B cell (primary cell): ENCODE measurements at regions not wholly inside any gene's neighbourhood (a gene's known extent, or its start where the extent isn't known, plus 50 kb on each side); places are given as distances from the start of the nearest gene placed in this dataset.

Experiments
- ATAC-seq: fragments of 200-7000 bp; cut with Tn5 transposase; one replicate; pipeline ENCODE4 v1.10.0; 2021; ENCODE audit warnings: low read depth, mild to moderate bottlenecking, moderate number of reproducible peaks, moderate library complexity
- CTCF ChIA-PET: fragments of 350-600 bp; sonication (Branson Sonifier 250); formaldehyde crosslinking; loops from one replicate; lab custom pipeline; 2021; ENCODE audit warnings: antibody characterized with exemption, inconsistent platforms; lab: Charles Lee
- POLR2A ChIA-PET: fragments of 350-600 bp; sonication (Branson Sonifier 250); formaldehyde crosslinking; loops from one replicate; lab custom pipeline; 2021; ENCODE audit warnings: antibody characterized with exemption; lab: Charles Lee
- DNase-seq: peaks from one replicate; pipeline ENCODE4 v3.0.0; 2013
- H2AFZ ChIP-seq: 2 replicates; pipeline ENCODE4 v1.6.1; 2012; ENCODE audit warnings: mild to moderate bottlenecking, low read depth, low read length; ENCODE audit not compliant: insufficient read depth, poor library complexity, severe bottlenecking
- H3K27ac ChIP-seq, 2 donors: 1 replicate in 1 of 2; 2 replicates in 1 of 2; pipeline ENCODE4 v1.5.1; 2012 to 2013; ENCODE audit warnings: low read length in 2 of 2, mild to moderate bottlenecking in 2 of 2, moderate library complexity in 1 of 2
- H3K27me3 ChIP-seq, 4 experiments: fragments of 200-600 bp in 1 of 4; sonication (generic) in 1 of 4; replicated peaks in 1 of 4; 1 replicate in 2 of 4; 2 replicates in 2 of 4; pipeline versions ENCODE4 v1.6.1 to v1.7.0; 2013 to 2016; ENCODE audit warnings: low read length in 3 of 4, mild to moderate bottlenecking in 2 of 4, mixed read lengths in 1 of 4, moderate library complexity in 1 of 4; ENCODE audit not compliant: insufficient read depth in 4 of 4, control insufficient read depth in 3 of 4; ENCODE audit errors: control extremely low read depth in 1 of 4
- H3K36me3 ChIP-seq, 2 experiments: replicated peaks in 1 of 2; 1 replicate in 1 of 2; 2 replicates in 1 of 2; pipeline versions ENCODE4 v1.6.1 to v1.7.1; 2013; ENCODE audit warnings: low read length in 1 of 2; ENCODE audit not compliant: insufficient read depth in 2 of 2, control insufficient read depth in 1 of 2; ENCODE audit errors: control extremely low read depth in 1 of 2, extremely low read depth in 1 of 2
- H3K4me1 ChIP-seq, 2 donors: fragments of 200-600 bp in 1 of 2; sonication (generic) in 1 of 2; 1 replicate in 1 of 2; 2 replicates in 1 of 2; pipeline versions ENCODE4 v1.5.1 to v1.6.1; 2013 to 2017; ENCODE audit warnings: low read length in 2 of 2; ENCODE audit not compliant: control insufficient read depth in 2 of 2, insufficient read depth in 2 of 2
- H3K4me2 ChIP-seq: replicated peaks from 2 replicates; pipeline ENCODE3; 2012; ENCODE audit warnings: mild to moderate bottlenecking, low read depth, low read length; ENCODE audit not compliant: poor library complexity, severe bottlenecking
- H3K4me3 ChIP-seq, 5 experiments: fragments of 200-600 bp in 1 of 5; sonication (generic) in 1 of 5; 1 replicate in 3 of 5; 2 replicates in 2 of 5; pipeline versions ENCODE4 v1.5.1 to v1.7.0; 2011 to 2016; ENCODE audit warnings: low read length in 4 of 5, mild to moderate bottlenecking in 4 of 5, low read depth in 2 of 5, control low read depth in 1 of 5, moderate library complexity in 1 of 5; ENCODE audit not compliant: insufficient read depth in 1 of 5; ENCODE audit errors: control extremely low read depth in 1 of 5, extremely low read depth in 1 of 5
- H3K79me2 ChIP-seq: fragments of 200-600 bp; sonication (generic); one replicate; pipeline ENCODE4 v1.6.0; 2016; ENCODE audit warnings: low read length; ENCODE audit not compliant: control insufficient read depth, insufficient read depth
- H3K9ac ChIP-seq: fragments of 200-600 bp; sonication (generic); 2 replicates; pipeline ENCODE4 v1.6.1; 2017; ENCODE audit warnings: mild to moderate bottlenecking, low read length, moderate library complexity
- H3K9me3 ChIP-seq, 3 donors: one replicate each; pipeline versions ENCODE4 v1.6.1 to v1.7.1; 2013; ENCODE audit warnings: low read length in 2 of 3; ENCODE audit not compliant: control insufficient read depth in 2 of 3, insufficient read depth in 1 of 3; ENCODE audit errors: control extremely low read depth in 1 of 3
- H4K20me1 ChIP-seq: 2 replicates; pipeline ENCODE4 v1.6.0; 2012; ENCODE audit warnings: mild to moderate bottlenecking, low read length; ENCODE audit not compliant: insufficient read depth, control insufficient read depth, poor library complexity, severe bottlenecking
- H3K27ac Mint-ChIP-seq: one replicate; pipeline ENCODE4 v1.8.0; 2021; ENCODE audit warnings: mixed read lengths
- H3K27me3 Mint-ChIP-seq: one replicate; pipeline ENCODE4 v1.8.0; 2021; ENCODE audit warnings: mixed read lengths
- H3K4me1 Mint-ChIP-seq: one replicate; pipeline ENCODE4 v1.8.0; 2021; ENCODE audit warnings: mixed read lengths
- H3K4me3 Mint-ChIP-seq: one replicate; pipeline ENCODE4 v1.8.0; 2021; ENCODE audit warnings: mixed read lengths
- H3K9me3 Mint-ChIP-seq: one replicate; pipeline ENCODE4 v1.8.0; 2022; ENCODE audit warnings: mixed read lengths; ENCODE audit not compliant: insufficient read depth
- EZH2 ChIP-seq: IDR thresholded peaks from 2 replicates; pipeline ENCODE4 v1.6.1; 2012; ENCODE audit warnings: borderline replicate concordance, low read depth, mild to moderate bottlenecking, moderate library complexity, low read length; ENCODE audit not compliant: insufficient read depth, poor library complexity, severe bottlenecking
- WGBS: methylation state at CpG from one replicate; pipeline ENCODE4 v1.1.5; 2013; ENCODE audit warnings: missing lambda C conversion rate; ENCODE audit not compliant: insufficient coverage; 5-methylcytosine and 5-hydroxymethylcytosine counted together
- intact Hi-C: fragments of 100-400 bp; cut with micrococcal nuclease; formaldehyde crosslinking; loops from one replicate; pipeline ENCODE4 v1.10.0; 2022
- TF ChIP-seq, protein P1 (sequence below): fragments of 200-600 bp; IDR thresholded peaks from one replicate; pipeline ENCODE4 v1.8.0; 2022; ENCODE audit warnings: antibody characterized with exemption, mild to moderate bottlenecking

DNA sequence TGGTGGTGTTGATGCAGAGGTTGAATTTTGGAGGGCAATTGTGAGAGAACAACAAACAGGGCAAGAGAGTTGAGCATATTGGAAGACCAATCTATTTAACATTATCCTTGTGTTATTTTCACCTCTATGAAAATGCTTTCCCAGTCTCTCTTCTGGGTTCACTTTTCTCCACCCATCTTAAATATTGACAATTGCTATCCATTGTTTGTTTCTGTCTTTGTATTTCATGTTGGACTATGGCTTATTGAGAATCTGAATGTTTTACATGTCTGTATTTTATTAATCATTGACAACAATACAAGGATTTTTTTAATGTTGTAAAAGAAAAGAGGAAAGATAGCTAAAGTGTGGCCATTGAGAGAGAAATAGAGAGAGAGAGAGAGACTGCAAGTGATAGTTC is 1121.5 kb downstream of the BRINP3 start:
- no peak overlapping the region for H3K27ac Mint-ChIP-seq
- H3K4me1 ChIP-seq = no peaks in the 10 kb centered on the region
- H3K27me3 ChIP-seq = no peaks in the 10 kb centered on the region
- ChIA-PET POLR2A (no interaction called here), CTCF (no interaction called here)
- no peaks in the 10 kb centered on the region for H3K9me3 ChIP-seq
- no peak for ATAC-seq
- no peaks in the 10 kb centered on the region for H3K4me1 Mint-ChIP-seq
- H3K4me3 Mint-ChIP-seq = no peak overlapping the region
- no peaks in the 10 kb centered on the region for H4K20me1 ChIP-seq
- no peak for TF ChIP-seq EZH2
- TF ChIP-seq, protein P1, sequence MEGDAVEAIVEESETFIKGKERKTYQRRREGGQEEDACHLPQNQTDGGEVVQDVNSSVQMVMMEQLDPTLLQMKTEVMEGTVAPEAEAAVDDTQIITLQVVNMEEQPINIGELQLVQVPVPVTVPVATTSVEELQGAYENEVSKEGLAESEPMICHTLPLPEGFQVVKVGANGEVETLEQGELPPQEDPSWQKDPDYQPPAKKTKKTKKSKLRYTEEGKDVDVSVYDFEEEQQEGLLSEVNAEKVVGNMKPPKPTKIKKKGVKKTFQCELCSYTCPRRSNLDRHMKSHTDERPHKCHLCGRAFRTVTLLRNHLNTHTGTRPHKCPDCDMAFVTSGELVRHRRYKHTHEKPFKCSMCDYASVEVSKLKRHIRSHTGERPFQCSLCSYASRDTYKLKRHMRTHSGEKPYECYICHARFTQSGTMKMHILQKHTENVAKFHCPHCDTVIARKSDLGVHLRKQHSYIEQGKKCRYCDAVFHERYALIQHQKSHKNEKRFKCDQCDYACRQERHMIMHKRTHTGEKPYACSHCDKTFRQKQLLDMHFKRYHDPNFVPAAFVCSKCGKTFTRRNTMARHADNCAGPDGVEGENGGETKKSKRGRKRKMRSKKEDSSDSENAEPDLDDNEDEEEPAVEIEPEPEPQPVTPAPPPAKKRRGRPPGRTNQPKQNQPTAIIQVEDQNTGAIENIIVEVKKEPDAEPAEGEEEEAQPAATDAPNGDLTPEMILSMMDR = no peak
- H3K27me3 Mint-ChIP-seq = no peaks in the 10 kb centered on the region
- no peaks in the 10 kb centered on the region for H3K36me3 ChIP-seq
- no peak for DNase-seq
- H3K4me3 ChIP-seq = no peak overlapping the region
- H3K27ac ChIP-seq = no peak overlapping the region
- H3K9me3 Mint-ChIP-seq = peaks cover 1% of the 10 kb centered on the region
- no peak overlapping the region for H3K9ac ChIP-seq
- no peak overlapping the region for H2AFZ ChIP-seq
- intact Hi-C loops = no loop called here
- no peak overlapping the region for H3K4me2 ChIP-seq
- no peaks in the 10 kb centered on the region for H3K79me2 ChIP-seq

DNA sequence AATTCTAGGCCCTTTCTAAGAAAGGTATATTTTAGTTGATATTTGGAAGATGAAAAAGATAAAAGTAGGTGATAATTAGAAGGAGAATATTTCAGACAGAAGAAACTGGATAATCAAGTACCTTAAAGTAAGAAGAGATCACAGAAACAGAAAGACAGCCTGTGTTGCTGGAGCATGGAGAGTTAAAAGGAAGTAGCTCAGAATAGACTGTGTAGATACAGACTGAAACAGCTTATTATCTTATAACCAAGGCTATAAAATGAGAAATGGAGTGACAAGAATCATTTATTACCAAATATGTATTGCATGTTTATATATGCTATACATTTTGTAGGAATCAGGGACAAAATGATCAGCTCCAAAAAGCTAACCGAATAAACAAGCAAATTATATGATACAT is 1120.3 kb downstream of the BRINP3 start:
- H3K27me3 Mint-ChIP-seq = no peaks in the 10 kb centered on the region
- Histone ChIP-seq H3K9me3 (no peaks in the 10 kb centered on the region), H3K79me2 (no peaks in the 10 kb centered on the region), H3K36me3 (no peaks in the 10 kb centered on the region), H3K4me3 (no peak overlapping the region), H3K4me1 (no peaks in the 10 kb centered on the region), H3K27me3 (no peaks in the 10 kb centered on the region), H3K4me2 (no peak overlapping the region), H3K9ac (no peak overlapping the region), H4K20me1 (no peaks in the 10 kb centered on the region), H3K27ac (no peak overlapping the region), H2AFZ (no peak overlapping the region)
- DNase-seq = no peak
- intact Hi-C loops = no loop called here
- WGBS = no CpG with 5 or more reads among the region's 1 CpG
- H3K4me3 Mint-ChIP-seq = no peak overlapping the region
- ATAC-seq = no peak
- TF ChIP-seq, protein P1 = no peak
- no peak for TF ChIP-seq EZH2
- no peaks in the 10 kb centered on the region for H3K4me1 Mint-ChIP-seq
- no peaks in the 10 kb centered on the region for H3K9me3 Mint-ChIP-seq
- POLR2A ChIA-PET = no interaction called here
- CTCF ChIA-PET = no interaction called here
- H3K27ac Mint-ChIP-seq = no peak overlapping the region
